Adrenal gland (tissue), 9 donors: ENCODE measurements at regions not wholly inside any gene's neighbourhood (a gene's known extent, or its start where the extent isn't known, plus 50 kb on each side); places are given as distances from the start of the nearest gene placed in this dataset.
"Not testable (repeated sequence)": the region's sequence is repeated elsewhere in the genome, so short reads cannot be mapped to it uniquely, and the experiment has no call there.

Experiments used
- DNase-seq, 7 donors: peaks; one replicate each; pipeline ENCODE4 v3.0.0-alpha.2; 2019 to 2020
- H3K27ac ChIP-seq, 5 donors: fragments of 200-600 bp; sonication (generic) in 4 of 5; 1 replicate in 3 of 5; 2 replicates in 2 of 5; pipeline versions ENCODE4 v1.5.1 to v1.8.0; 2016 to 2020; ENCODE audit warnings: mild to moderate bottlenecking in 1 of 5
- H3K27me3 ChIP-seq: fragments of 200-600 bp; 2 replicates; pipeline ENCODE4 v1.8.0; 2021
- H3K36me3 ChIP-seq, 2 donors: fragments of 200-600 bp; replicated peaks in 1 of 2; 1 replicate in 1 of 2; 2 replicates in 1 of 2; pipeline versions ENCODE4 v1.5.1 to v1.8.0; 2018 to 2022
- H3K4me1 ChIP-seq, 2 donors: fragments of 200-600 bp; replicated peaks in 1 of 2; 1 replicate in 1 of 2; 2 replicates in 1 of 2; pipeline versions ENCODE4 v1.5.1 to v1.8.0; 2018 to 2021
- H3K4me3 ChIP-seq, 4 donors: fragments of 200-600 bp; sonication (generic) in 3 of 4; one replicate each; pipeline ENCODE4 v1.5.1; 2016 to 2018
- H3K9me3 ChIP-seq, 3 donors: fragments of 200-600 bp; sonication (generic) in 1 of 3; replicated peaks in 1 of 3; 1 replicate in 2 of 3; 2 replicates in 1 of 3; pipeline versions ENCODE4 v1.5.1 to v1.8.0; 2016 to 2021
- CTCF ChIP-seq, 6 experiments: fragments of 450-650 bp in 4 of 6; fragments of 200-600 bp in 2 of 6; sonication (generic) in 1 of 6; IDR thresholded peaks; 1 replicate in 5 of 6; 2 replicates in 1 of 6; pipeline versions ENCODE4 v1.5.1 to v1.8.0; 2016 to 2021; ENCODE audit warnings: antibody characterized with exemption in 6 of 6, mild to moderate bottlenecking in 2 of 6, moderate library complexity in 1 of 6
- POLR2A ChIP-seq, 2 donors: fragments of 450-650 bp; IDR thresholded peaks; one replicate each; pipeline ENCODE4 v1.6.1; 2017; ENCODE audit warnings: antibody characterized with exemption in 2 of 2, mild to moderate bottlenecking in 2 of 2, moderate library complexity in 1 of 2
- WGBS, 4 donors: extraction: QIAGEN DNeasy Blood & Tissue Kit in 2 of 4; methylation state at CpG; one replicate each; pipeline versions ENCODE4 v1.1.5 to v1.1.7; 2013 to 2017; 5-methylcytosine and 5-hydroxymethylcytosine counted together
- intact Hi-C, 2 donors: fragments of 100-400 bp; cut with DNase I; formaldehyde crosslinking; loops; one replicate each; pipeline versions ENCODE4 v1.14.1 to v1.15.0; 2022 to 2023
- donor health status: healthy with polysubstance abuse.
- donor health status: Bipolar disorder and iron deficiency.
- donor health status: DM: yes; HTN: yes; CAD: no.
- donor health status: DM: no; HTN: no; CAD: no.
- donor health status: DM: no; HTN: no; CAD: no.

- Histone ChIP-seq H3K27ac (no peak overlapping the region), H3K36me3 (no peaks in the 10 kb centered on the region), H3K27me3 (no peaks in the 10 kb centered on the region), H3K4me3 (no peak overlapping the region), H3K9me3 (no peaks in the 10 kb centered on the region), H3K4me1 (peaks cover 6 to 14% of the 10 kb centered on the region in 2 donors)
- no peak for TF ChIP-seq CTCF (IDR thresholded peaks at IDR 0.05)
- TF ChIP-seq POLR2A (IDR thresholded peaks at IDR 0.05): no peak
- WGBS, 4 donors: 88 to 92% (median 90%) methylated on average over 6 of the region's 6 CpGs
- intact Hi-C loops: no loop called here
- no peak for DNase-seq
Measured at GRCh38 chr1:58966103-58966916, 182.5 kb upstream of the JUN start.

GRCh38 chr1:58966917-58967740 lies 183.3 kb upstream of the JUN start:
- WGBS, 4 donors: 88 to 95% (median 90%) methylated on average over 5 of the region's 5 CpGs
- H3K4me3 ChIP-seq: no peak overlapping the region
- TF ChIP-seq CTCF (IDR thresholded peaks at IDR 0.05) (no peak), POLR2A (IDR thresholded peaks at IDR 0.05) (no peak)
- no peaks in the 10 kb centered on the region for H3K27me3 ChIP-seq
- no peaks in the 10 kb centered on the region for H3K36me3 ChIP-seq
- no peaks in the 10 kb centered on the region for H3K9me3 ChIP-seq
- intact Hi-C loops: no loop called here
- no peak overlapping the region for H3K27ac ChIP-seq
- peaks cover 6 to 23% of the 10 kb centered on the region in 2 donors for H3K4me1 ChIP-seq
- no peak for DNase-seq

GRCh38 chr1:58968360-58968952 lies 184.6 kb upstream of the JUN start:
- Histone ChIP-seq H3K4me1 (peaks cover 6 to 24% of the 10 kb centered on the region in 2 donors), H3K36me3 (no peaks in the 10 kb centered on the region), H3K27me3 (no peaks in the 10 kb centered on the region), H3K4me3 (no peak overlapping the region), H3K27ac (peak overlapping the region; percentile 36 to 84 (median 74)), H3K9me3 (no peaks in the 10 kb centered on the region)
- peak; percentile 74 to 93 (median 89) for DNase-seq
- 14 to 24% (median 17%) methylated on average over 4 of the region's 4 CpGs for WGBS, 4 donors
- intact Hi-C loops: no loop called here
- TF ChIP-seq CTCF (IDR thresholded peaks at IDR 0.05) (no peak), POLR2A (IDR thresholded peaks at IDR 0.05) (no peak)

- intact Hi-C loops, H3K4me3 ChIP-seq, H3K36me3 ChIP-seq, DNase-seq, H3K27me3 ChIP-seq, H3K9me3 ChIP-seq: not testable (repeated sequence)
- peaks cover 6 to 24% of the 10 kb centered on the region in 2 donors for H3K4me1 ChIP-seq
- H3K27ac ChIP-seq: peak overlapping the region in 3 of 5 donors; percentile 33 to 84 (median 74)
Measured at GRCh38 chr1:58969176-58969575, 185.3 kb upstream of the JUN start.
